Testis (tissue), 2 donors: ENCODE measurements at regions not wholly inside any gene's neighbourhood (a gene's known extent, or its start where the extent isn't known, plus 50 kb on each side); places are given as distances from the start of the nearest gene placed in this dataset.

Experiments
- CTCF ChIP-seq, 3 experiments: fragments of 450-650 bp in 2 of 3; fragments of 200-600 bp in 1 of 3; sonication (generic) in 1 of 3; IDR thresholded peaks; one replicate each; pipeline ENCODE4 v1.5.1; 2016 to 2019; ENCODE audit warnings: antibody characterized with exemption in 3 of 3, mild to moderate bottlenecking in 2 of 3, moderate library complexity in 1 of 3
- POLR2A ChIP-seq: fragments of 450-650 bp; IDR thresholded peaks from one replicate; pipeline ENCODE4 v1.6.1; 2017; ENCODE audit warnings: antibody characterized with exemption, mild to moderate bottlenecking, moderate library complexity

DNA sequence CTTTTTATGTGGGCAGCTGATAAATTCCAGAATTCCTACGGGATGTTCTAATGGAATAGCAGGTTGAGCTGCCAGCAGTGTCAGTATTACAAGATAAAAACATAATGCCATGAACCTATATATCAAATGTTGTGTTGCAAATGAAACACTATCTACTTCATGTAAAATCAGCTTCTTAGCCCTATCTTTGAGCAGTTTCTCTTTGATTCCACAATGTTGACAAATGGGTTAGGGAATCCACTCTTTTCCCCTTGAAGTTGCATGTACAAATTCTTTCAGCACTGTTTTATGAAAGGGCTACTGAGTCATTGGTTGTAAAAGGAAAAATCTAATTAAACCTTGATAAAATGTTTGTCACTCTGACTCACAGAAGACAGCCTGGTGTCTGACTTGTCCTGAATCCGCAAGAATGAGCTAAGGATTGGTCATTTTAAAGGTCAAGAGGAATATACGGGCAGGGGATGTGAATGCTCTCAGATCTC, 950.6 kb upstream of the NUDT12 start:
- TF ChIP-seq CTCF (IDR thresholded peaks at IDR 0.05) = no peak
- TF ChIP-seq POLR2A = no peak
